ENCODE measurements at regions not wholly inside any gene's neighbourhood (a gene's known extent, or its start where the extent isn't known, plus 50 kb on each side); places are given as distances from the start of the nearest gene placed in this dataset.

DNA sequence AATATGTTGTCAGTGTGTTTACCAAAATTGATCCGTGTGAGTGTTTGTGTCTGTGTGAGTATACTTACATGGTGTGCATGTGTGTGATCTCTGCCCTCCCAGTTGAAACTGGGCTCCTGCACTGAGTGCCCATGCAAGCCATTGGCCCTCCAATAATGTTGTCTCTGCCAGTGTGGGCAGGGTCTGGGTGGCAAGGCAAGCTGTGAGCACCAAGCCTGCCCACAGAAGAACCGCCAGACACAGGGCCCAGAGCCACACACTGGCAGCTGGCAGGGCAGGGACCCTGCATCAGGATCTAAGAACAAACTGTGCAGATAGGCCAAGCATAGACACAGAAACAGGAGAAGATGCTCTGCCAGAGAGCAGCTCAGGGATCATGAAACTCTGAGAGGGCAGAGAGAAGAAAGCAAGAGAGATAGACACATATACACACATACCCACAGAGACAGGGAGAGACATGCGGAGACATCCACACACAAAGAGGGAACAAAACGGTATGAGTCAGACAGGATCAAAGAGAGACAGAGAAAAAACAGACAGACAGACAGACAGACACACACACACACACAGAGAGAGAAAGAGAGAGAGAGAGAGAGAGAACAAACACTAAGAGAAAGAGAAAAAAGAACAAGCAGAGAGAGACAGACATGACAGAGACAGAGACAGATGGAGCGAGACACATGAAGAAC, 555.0 kb downstream of the MID1IP1 start:
- DNase-seq = no peak

DNA sequence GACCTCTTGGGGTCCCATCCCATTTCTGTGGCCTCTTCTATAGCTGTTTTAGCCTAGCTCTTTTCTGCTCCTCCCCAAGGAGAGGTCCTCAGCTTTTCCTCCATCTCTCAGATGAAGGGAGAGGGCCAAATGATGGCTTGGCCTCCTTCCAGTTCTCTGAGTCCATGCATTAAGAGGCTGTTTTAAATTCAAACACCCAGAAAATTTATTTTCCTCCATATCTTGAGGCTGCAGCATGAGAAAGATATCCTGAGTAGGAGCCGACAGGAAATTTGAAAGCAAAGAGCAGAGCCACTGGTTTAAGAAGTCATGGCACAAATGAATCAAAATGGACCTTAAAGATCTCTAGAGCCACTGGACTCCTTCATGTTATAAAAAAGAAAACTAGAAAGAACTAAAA, 558.8 kb downstream of the MID1IP1 start:
- no peak for DNase-seq

DNA sequence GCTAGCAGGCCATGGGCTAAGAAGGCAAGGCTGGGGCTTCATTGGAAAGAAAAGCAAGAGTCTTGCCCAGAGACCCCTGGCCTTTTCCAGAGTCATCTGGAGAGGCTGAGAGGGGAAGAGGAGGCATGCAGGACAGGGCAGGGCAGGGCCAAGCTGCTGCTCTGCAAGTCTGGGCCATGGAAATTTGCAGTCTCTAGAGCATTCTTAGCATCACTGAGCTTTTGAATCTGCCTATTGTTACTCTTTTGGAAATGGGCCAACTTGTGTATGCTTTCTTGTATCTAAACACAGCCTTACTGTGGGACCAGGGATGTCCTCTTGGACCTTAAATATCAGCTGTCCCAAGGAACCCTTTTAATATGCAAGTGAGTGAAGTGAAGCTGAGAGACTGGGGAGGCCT, 560.5 kb downstream of the MID1IP1 start:
- peak in 2 of 3 experiments; percentile 6 to 28 for DNase-seq

DNA sequence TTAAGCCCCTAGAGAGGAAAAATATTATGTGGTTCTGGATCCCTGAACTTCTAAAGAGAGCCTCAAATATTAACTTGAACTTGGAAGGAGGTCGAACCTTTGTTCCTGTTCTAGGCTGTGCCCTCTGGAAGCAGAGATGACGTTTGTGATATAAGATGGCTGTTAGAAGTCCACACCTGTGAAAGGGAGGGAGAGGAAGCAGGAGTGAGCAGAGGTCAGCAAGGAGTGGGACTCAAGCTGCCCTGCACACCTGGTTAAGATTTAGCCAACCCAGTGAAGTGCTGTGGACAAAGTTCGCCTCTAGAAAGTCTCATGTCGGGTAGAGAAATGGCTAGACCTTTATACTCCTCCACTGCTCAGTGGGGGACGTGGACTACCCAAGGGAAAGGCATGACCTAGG, 566.2 kb downstream of the MID1IP1 start:
- DNase-seq = no peak

DNA sequence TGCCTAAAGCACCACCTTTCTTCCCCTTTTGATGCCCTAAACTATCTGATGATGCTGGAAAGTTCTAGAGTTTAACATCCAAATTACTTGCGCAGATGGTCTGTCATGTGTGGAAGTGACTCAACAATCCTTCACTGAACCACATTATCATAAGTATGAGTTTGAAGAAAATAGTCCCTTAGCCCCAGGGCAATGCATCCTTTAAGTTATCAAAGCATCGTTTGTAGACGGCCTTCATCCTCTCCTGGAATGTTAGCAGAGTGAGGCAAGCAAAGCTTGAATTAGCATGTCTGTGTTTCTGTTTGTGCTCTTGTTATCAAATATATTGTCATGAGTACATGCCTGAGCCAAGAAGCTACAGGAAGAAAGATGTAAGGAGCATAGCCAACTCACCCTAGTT, 570.9 kb downstream of the MID1IP1 start:
- DNase-seq = no peak

DNA sequence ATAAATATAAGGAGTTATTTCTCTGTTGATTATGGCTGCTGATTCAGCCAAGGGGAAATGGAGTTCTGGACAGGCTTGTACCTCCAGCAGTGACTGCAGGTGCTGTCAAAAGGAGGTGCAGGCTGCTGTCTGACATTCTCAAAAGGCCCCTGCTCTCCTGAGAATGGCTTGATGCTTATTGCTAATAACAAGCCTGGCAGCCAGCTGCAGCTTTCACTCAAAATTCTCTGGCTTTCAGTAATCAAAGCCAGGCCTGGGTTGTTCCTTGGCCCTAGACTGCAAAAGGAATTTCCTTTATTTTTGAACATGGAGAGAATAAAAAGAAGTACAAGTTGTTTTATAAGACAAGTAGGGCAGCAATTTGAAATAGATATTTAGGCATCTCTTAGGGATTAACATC, 575.9 kb downstream of the MID1IP1 start:
- DNase-seq = peak in 1 of 3 experiments; percentile 37

DNA sequence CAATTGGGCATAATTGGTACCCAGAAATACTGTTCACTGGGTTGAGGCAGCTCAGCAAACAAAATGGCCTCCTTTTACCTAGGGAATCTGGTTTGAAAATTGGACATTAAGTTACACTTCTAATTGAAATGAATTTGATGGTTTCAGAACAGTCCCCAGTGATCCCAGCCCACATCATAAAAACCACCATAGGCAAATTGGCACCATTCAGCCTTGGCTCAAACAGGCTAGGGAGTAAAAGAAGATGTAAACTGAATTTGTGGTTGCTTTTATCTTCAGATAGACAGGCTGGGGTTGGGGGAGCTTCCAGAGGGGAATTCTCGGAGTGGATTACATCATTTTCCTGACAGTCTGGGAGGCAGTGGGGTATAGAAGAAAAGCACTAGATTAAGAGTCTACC, 576.5 kb downstream of the MID1IP1 start:
- no peak for DNase-seq

DNA sequence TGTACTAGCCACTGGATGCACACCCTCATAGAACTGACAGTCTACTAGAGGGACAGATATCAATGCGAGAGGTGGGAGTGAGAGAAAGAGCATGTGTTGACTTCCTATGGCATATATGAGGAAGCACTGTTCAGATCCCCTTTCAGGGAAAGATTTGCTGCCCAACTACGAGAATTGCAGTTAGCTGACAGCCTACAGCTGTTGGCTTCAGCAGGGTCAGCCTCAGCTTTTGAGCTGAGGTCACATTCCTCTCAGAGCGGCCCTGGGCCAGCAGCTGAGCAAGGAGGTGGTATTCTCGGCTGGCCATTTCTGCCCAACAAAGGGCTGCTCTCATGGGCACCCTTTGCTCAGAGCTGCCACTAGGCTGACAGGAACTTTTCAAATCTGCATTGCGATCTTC, 580.2 kb downstream of the MID1IP1 start:
- no peak for DNase-seq

DNA sequence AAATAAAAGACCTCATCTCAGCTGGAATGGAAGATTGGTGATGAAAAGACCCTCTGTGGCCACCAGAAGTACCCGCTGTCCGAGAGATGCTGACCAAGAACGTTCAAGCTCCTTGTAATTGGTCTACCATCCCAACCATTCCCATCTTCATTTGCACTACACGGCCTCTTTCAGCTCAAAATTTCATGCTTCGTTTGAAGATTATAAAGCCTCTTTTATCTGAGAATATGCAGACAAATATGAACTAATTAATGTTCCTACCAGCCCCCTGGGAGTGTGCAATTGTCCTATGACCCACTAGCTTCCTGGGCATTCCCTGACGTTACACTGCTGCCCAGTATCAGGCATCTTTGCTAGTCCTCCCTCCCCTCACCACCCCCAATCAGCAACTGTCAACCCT, 583.7 kb downstream of the MID1IP1 start:
- no peak for DNase-seq

DNA sequence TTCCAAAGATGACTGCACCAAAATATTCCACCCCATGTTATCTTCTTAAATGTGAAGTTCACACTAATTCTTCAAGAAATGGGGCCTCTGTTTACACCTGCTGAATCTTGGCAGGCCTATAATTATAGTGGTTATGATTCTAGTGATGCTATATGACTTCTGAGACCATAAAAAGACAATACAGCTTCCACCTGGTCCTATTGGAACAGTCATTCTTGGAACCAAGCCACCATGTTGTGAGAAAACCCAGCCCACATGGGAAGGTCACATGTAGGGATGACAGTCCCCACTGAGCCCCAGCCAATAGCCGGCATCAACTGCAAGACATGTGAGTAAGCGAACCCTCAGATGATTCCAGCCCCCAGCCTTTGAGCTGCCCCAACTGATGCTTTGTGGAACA, 587.5 kb downstream of the MID1IP1 start:
- DNase-seq = no peak

DNA sequence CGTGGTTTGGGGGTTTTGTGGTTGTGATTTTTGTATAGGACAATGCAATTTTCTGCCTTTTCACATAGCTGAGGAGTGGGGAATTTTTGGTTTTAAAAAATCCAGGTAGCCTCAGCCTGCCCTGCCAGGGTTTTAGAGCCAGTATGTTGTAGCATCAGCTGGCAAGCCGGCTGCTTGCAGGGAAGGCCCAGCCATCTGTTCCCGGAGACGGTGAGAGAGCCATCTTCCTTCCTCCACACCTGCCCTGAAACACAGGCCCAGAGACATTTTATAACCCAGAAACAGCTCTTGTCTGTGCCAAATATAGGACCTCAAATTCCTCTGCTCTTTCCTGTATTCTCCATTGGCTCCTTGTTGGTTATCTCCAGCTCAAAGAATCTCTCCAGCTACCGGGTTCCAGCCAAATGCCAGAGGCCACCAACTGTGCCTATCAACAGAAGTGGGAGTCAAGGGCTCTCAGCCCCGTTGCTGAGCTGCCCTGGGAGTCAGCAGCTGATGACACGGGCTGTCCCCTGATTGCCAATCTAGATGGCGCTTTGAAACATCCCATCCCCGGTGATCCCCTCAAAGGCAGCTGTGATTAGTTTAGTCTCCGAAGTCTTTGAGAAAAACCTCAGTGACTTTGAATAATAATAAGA, 595.2 kb downstream of the MID1IP1 start:
- peak; percentile 37 to 89 (median 66) for DNase-seq

DNA sequence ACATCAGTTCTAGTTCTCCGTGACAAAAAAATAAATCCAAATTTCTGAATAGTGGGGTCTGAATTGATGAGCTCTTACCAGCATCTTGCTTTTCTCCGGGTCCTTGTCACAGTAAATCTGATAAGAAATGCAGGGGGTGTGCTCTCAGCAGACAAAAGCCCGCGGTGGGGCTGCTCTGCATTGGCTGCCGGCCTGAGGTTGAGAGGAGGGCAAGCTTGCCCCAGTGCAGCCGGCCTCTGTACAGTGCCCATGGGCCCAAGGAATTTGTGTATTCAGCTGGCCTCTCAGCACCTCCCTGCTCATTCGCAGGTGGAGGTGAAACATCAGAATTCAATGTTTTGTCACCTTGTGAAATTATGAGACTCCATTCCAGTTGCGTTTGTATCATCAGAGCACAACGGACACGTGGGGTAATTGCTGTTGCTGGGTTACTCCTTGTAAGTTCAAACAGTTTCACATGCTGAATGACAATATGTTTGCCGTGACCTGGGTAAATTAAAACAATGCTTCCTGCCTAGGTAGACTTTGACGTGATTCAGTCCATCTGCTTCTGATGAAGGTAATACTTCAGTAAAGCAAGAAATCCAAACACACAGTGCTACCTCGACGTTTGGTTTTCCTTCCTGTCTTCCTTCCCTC, 596.4 kb downstream of the MID1IP1 start:
- peak in 2 of 3 experiments; percentile 83 to 96 for DNase-seq

DNA sequence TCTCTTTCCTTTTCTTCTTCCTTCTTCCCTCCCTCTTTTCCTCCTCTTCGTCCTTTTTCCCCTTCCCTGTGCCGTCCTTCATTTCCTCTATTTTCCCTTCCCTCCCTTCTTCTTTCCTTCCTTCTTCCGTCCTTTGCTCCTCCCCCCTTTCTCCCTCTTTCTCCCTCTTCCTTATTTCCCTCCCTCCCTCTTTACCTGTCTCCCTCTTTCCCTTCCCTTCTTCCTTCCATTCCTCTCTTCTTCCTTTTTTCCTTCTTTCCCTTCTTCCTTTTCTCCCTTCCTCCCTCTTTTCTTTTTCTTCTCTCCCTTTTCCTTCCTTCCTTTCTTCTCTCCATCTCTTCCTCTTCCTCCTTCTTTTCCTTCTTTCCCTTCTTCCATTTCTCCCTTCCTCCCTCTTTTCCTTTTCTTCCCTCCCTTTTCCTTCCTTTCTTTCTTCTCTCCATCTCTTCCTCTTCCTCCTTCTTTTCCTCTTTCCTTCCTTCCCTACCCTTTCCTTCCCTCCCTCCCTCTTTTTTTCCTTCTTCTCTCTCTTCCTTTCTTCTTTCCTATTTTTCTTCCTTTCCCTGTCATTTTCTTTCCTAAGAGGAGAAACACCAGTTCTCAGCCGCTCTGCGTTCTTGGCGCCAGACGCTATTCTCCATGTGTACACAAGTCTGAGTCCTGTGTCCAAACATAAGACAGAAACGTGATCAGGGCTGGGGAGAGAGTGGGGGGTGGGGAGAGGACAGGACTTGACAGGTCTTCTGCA, 597.1 kb downstream of the MID1IP1 start:
- peak in 2 of 3 experiments; percentile 71 to 87 for DNase-seq

DNA sequence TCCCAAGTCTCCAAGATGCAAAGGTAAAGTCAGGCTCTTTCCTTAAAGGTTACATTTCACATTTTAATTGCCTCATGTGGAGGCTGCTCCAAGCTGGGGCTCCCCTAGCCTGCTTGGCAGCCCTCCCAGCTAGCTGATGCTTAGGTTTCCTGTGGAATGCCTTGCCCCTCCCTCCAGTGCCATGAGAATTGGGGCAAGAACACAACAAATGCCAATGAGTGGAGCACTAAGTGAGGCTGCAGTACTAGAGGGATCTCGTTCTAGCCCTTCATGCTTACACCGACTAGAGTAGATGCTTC, 597.7 kb downstream of the MID1IP1 start:
- DNase-seq = no peak

DNA sequence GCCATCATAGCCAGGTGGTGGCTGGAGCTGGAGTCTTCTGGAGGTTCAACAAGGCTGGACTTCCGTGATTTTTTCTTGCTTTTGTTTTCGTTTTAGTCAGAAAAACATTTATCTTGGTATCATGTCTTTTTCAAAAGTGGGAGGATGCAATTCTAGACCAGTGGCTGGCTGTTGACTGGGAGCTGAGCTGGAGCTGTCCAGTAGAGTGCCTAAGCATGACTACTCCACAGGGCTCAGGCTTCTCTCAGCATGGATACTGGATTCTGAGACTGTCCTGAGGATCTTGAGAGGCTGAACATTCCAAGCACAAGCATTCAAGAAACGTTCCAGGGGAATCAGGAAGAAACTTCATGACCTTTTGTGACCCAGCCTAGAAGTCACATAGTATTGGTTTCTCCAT, 598.1 kb downstream of the MID1IP1 start:
- no peak for DNase-seq

DNA sequence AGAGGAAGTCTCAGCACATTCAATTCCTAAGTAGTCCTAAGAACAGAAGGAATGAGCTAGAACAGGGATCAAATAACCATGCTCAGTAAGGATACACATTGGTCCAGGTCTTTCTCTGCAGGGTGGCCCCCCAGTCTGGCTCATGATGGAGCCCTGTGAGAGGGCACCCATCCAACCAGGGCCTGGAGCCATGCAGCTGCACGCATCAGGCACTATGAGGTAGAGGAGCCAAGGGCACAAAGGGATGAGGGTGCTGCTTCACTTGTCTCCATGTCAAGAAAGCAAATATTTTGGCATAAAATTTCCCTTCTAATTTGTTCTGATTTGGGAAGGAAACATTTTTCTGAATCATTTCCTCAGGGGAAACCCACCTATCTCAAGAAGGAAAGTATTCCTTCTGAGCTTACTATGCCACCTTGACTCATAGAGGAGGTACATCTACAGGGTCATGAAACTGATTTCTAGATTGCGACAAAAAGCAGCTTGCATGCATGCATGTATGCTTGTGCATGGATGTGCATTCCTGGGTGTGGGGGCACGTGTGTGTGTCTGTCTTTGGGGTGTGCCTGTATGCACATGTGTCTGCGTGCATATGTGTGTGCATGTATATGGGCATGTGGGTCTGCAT, 600.3 kb downstream of the MID1IP1 start:
- DNase-seq = no peak

DNA sequence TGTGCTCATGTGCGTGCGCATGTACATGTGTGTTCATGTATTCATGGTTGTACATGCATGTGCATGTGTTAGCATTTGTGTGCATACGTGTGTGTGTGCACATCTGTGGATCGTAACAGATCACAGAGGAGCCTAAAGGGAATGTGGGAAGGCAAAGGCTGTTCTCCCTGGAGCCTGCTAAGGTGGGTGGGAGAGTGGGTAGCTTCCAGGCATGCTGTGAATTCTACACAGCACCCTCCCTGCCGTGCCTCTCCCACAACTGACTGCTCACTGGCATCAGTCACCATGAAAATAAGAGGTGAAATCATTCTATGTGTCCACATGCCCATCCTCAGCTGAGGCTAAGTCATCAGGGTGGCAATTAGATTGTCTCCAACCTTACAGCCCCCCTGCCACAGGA, 600.9 kb downstream of the MID1IP1 start:
- DNase-seq = no peak

DNA sequence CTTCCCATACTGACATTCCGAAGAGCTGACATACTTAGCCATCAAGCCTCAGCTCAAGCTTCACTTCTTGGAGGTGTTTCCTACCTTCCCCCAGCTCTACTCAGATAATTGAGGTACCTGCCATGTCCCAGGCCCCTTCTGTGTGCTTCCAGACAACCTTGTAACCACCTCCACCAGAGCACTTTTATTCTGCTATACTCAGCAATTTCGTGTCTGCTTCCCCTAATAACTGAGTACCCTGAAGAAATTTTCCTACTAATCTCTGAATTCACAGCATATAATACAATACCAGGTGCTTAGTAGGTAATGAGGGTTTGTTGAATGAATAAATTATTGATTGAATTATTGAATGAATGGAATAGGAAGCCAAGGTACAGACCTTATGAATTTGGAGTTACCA, 605.5 kb downstream of the MID1IP1 start:
- DNase-seq = no peak

DNA sequence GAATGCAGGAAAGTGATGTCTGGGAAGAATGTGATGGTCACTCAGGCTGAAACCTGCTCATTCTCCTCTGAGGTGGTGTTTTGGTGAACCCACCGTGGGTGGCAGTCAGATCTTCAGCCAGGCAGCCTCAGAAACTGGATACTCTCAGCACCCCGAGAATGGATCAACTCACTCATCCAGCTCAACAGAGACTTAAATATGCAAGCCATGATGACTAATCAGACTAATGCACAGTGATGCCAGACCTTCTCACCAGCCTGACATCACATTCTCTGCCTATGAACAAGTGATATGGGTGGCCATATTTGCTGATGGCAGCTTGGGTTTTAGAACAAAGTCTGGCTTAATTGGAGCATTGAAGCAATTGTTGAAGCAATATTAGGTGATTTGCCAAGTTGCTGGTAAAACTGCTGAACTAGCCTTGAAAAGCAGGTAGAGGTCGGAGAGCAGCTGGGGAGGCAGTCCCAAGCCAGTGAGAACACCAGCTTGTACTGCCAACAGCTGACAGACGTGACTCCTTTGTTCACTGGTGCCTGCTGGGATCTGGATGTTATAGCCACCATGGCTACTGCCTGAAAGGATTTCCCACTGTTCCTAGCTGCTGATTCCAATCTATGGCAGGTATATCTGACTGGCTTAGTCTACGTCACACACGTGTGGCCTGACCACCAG, 608.1 kb downstream of the MID1IP1 start:
- no peak for DNase-seq

DNA sequence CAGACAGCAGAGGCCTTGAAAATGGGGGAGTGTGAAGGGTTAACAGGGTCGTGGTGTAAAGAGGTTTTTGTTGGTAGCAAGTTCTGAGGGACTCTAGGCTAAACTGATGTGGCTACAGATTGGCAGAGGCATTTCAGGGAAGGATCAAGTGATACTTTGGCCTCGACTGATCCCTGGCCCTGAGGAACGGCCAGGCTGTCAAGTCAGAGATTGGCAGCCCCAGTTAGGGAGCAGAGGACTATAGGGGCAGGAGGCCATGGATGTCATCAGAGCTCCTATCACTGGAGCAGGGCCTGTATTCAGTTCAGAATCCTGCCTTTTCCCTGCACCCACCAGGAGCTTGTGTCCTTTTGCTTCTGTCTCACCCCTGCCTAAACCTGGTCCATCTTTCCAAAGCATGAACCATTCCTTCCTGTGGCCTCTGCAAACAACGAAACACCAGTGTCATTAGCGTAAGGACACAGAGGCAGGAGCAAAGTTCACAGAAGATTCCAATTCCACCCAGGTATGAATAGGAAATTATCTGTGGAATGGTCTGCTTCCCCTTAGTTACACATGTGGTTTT, 613.1 kb downstream of the MID1IP1 start:
- DNase-seq = no peak

DNA sequence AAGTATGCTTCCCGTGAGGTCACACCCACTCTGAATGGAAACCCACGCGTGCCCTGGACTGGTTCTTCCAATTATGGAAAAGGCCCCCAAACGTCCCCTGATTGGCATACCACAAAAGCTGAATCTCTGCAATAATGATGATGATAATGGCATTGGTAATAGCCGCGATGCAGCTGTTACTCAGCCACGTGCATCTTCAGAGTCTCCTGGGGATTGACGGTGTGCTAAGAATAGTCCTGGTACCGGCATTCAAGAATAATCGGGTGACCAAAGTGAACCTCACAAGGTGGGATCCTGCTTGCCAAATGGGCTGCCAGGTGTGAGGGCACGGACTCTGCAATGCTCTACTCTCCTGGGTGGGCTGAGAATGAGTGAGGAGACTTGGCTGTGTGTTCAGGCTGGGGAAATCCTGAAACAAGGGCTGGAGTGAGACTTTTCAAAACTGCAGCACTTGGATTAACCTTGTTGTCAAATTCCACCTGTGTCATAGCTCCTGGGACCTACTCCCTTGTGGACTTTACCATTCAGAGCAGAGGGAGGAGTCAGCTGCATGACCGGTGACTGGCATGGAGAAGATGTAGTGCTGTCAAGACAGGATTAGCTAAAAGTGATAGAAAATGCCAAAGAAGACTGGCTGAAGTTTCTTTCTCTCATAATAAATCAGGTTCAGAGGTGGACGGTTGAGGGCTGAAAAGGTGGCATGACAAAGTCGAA, 615.4 kb downstream of the MID1IP1 start:
- DNase-seq = no peak

DNA sequence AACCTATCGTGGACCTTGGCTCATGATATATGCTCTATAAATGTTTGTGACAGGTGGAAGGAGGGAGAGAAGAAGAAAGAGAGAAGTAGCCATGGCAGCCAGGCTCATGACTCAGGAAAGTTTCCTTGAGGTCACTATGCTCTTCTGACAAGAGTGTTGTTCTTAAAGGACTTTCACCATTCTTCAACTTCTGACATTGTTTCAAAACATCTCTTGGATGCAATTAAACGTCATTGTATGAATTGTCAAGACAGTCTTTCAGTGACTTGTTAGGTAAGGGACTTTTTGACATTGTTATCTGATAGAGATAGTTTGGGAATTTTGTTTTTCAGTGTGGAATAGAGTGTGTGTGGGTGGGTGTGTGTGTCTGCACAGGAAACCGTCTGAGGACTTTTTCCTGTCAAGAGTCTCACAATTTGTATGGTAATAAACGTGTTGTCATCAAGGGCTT, 617.0 kb downstream of the MID1IP1 start:
- no peak for DNase-seq

All from NCI-H1417 (cell line).